ENCODE measurements at regions not wholly inside any gene's neighbourhood (a gene's known extent, or its start where the extent isn't known, plus 50 kb on each side); places are given as distances from the start of the nearest gene placed in this dataset.

DNA sequence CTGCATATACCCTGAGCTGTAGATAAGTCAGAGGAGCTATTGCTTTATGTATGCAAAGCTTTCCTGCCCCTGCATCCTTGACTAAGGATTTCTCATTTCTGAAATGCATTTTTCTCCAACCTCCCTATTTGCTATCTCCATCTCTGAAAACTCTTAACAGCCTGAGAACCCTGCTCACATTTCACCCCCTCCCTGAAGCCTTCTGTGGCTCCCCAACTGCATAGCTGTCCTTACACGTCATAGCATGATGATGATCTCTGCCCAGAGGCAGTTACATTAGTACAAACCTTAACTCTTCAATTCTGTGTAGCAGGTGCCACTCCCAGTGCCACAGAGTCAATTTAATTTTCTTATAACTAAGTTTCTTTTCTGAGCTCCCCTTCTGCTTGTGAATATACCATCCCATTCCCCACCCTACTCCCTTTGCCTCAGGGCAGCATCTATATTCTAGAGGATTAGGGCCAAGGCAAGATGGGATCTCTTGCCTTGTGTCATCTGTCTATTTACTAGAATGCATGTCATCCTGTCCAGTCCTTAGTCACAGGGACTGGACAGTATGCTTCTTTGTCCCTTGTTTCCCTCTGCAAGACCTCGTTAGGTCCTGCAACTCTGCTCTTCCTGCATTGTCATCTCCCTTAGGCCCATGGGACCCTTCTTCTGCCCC, 149.7 kb upstream of the SPRY4 start:
- Histone ChIP-seq H3K4me3 (ENCODE audit: low read length) (no peak overlapping the region), H3K9ac (ENCODE audit: low read length) (no peak overlapping the region), H3K79me2 (replicated peaks; ENCODE audit: insufficient read depth, low read length) (no peaks in the 10 kb centered on the region), H3K4me2 (ENCODE audit: low read length) (no peak overlapping the region), H3K9me3 (ENCODE audit: low read length) (peaks cover 7% of the 10 kb centered on the region), H3K9me2 (ENCODE audit: insufficient read depth, low read length) (no peaks in the 10 kb centered on the region), H4K20me1 (ENCODE audit: insufficient read depth) (no peaks in the 10 kb centered on the region), H3K36me3 (ENCODE audit: insufficient read depth, low read length) (no peaks in the 10 kb centered on the region), H2AFZ (ENCODE audit: low read depth, low read length) (no peak overlapping the region), H3K27me3 (ENCODE audit: insufficient read depth, low read depth, low read length) (peaks cover 3% of the 10 kb centered on the region), H3F3A (ENCODE audit: insufficient read depth, low read length, poor library complexity, severe bottlenecking) (no peaks in the 10 kb centered on the region), H3K27ac (ENCODE audit: low read length) (no peak overlapping the region)
- no peak for TF ChIP-seq RAD21 (conservative IDR thresholded peaks at IDR 0.05)
- no peak for TF ChIP-seq EP300 (conservative IDR thresholded peaks at IDR 0.05; ENCODE audit: poor library complexity, severe bottlenecking)
- no peak for TF ChIP-seq EZH2 (IDR thresholded peaks at IDR 0.05; ENCODE audit: borderline replicate concordance, insufficient read depth, low read length, poor library complexity, severe bottlenecking)
- no peak for TF ChIP-seq POLR2AphosphoS5 (IDR thresholded peaks at IDR 0.05)
- no peak for TF ChIP-seq REST (IDR thresholded peaks at IDR 0.05; ENCODE audit: borderline replicate concordance)
- no peak for TF ChIP-seq SMC3 (conservative IDR thresholded peaks at IDR 0.05; ENCODE audit: poor library complexity)
- no peak for TF ChIP-seq MXI1 (conservative IDR thresholded peaks at IDR 0.05; ENCODE audit: poor library complexity, severe bottlenecking)
- TF ChIP-seq TAF1 (IDR thresholded peaks at IDR 0.05; ENCODE audit: low read depth): no peak
- TF ChIP-seq, protein P1, sequence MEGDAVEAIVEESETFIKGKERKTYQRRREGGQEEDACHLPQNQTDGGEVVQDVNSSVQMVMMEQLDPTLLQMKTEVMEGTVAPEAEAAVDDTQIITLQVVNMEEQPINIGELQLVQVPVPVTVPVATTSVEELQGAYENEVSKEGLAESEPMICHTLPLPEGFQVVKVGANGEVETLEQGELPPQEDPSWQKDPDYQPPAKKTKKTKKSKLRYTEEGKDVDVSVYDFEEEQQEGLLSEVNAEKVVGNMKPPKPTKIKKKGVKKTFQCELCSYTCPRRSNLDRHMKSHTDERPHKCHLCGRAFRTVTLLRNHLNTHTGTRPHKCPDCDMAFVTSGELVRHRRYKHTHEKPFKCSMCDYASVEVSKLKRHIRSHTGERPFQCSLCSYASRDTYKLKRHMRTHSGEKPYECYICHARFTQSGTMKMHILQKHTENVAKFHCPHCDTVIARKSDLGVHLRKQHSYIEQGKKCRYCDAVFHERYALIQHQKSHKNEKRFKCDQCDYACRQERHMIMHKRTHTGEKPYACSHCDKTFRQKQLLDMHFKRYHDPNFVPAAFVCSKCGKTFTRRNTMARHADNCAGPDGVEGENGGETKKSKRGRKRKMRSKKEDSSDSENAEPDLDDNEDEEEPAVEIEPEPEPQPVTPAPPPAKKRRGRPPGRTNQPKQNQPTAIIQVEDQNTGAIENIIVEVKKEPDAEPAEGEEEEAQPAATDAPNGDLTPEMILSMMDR (IDR thresholded peaks at IDR 0.05; ENCODE audit: poor library complexity, severe bottlenecking): no peak

DNA sequence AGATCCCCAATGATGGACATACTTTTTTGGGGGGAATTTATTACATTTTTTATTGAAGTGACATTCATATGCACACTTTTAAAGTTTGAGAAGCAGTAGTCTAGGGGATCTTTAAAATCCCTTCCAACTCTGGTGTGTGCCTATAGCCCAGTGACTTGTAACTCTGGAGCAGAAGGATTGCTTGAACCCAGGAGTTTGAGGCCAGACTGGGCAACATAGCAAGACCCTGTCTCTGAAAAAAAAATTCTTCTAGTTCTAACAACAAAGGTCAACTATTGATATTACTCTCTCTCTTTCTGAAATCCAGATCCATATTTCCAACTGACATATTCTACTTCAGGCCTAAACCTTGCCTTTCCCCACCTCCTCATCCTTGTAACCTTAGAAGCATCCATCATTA, 148.2 kb upstream of the SPRY4 start:
- Histone ChIP-seq H3K4me3 (ENCODE audit: low read length) (no peak overlapping the region), H3K79me2 (replicated peaks; ENCODE audit: insufficient read depth, low read length) (no peaks in the 10 kb centered on the region), H3K9me2 (ENCODE audit: insufficient read depth, low read length) (no peaks in the 10 kb centered on the region), H3K27ac (ENCODE audit: low read length) (no peak overlapping the region), H3K27me3 (ENCODE audit: insufficient read depth, low read depth, low read length) (peaks cover under 1% of the 10 kb centered on the region), H3K9ac (ENCODE audit: low read length) (no peak overlapping the region), H3K36me3 (ENCODE audit: insufficient read depth, low read length) (no peaks in the 10 kb centered on the region), H4K20me1 (ENCODE audit: insufficient read depth) (no peaks in the 10 kb centered on the region), H3F3A (ENCODE audit: insufficient read depth, low read length, poor library complexity, severe bottlenecking) (no peaks in the 10 kb centered on the region), H3K9me3 (ENCODE audit: low read length) (no peaks in the 10 kb centered on the region), H3K4me2 (ENCODE audit: low read length) (no peak overlapping the region), H2AFZ (ENCODE audit: low read depth, low read length) (no peak overlapping the region)
- TF ChIP-seq, protein P1 (IDR thresholded peaks at IDR 0.05; ENCODE audit: poor library complexity, severe bottlenecking): no peak
- TF ChIP-seq EP300 (conservative IDR thresholded peaks at IDR 0.05; ENCODE audit: poor library complexity, severe bottlenecking) (no peak), SMC3 (conservative IDR thresholded peaks at IDR 0.05; ENCODE audit: poor library complexity) (no peak), EZH2 (IDR thresholded peaks at IDR 0.05; ENCODE audit: borderline replicate concordance, insufficient read depth, low read length, poor library complexity, severe bottlenecking) (no peak), REST (IDR thresholded peaks at IDR 0.05; ENCODE audit: borderline replicate concordance) (no peak)

Measured in neural cell (in vitro differentiated cells).